ENCODE measurements at regions not wholly inside any gene's neighbourhood (a gene's known extent, or its start where the extent isn't known, plus 50 kb on each side); places are given as distances from the start of the nearest gene placed in this dataset.
"Not testable (repeated sequence)": the region's sequence is repeated elsewhere in the genome, so short reads cannot be mapped to it uniquely, and the experiment has no call there.

- DNase-seq (ENCODE audit: low read depth in 6 of 9, low spot score in 9 of 9): no peak
- H3K27ac ChIP-seq (ENCODE audit: low read depth in 1 of 2, low read length in 1 of 2): no peak overlapping the region
- WGBS: 93% methylated on average over 3 of the region's 3 CpGs
- H3K36me3 ChIP-seq (ENCODE audit: control insufficient read depth in 2 of 2, insufficient read depth in 2 of 2, low read length in 1 of 2): no peaks in the 10 kb centered on the region
- H3K4me3 ChIP-seq (ENCODE audit: low read length in 2 of 2): no peak overlapping the region
- no peaks in the 10 kb centered on the region for H3K9me3 ChIP-seq (ENCODE audit: control insufficient read depth in 2 of 2, insufficient read depth in 1 of 2, low read length in 1 of 2)
- no peaks in the 10 kb centered on the region for H3K4me1 ChIP-seq (ENCODE audit: control insufficient read depth in 2 of 2, insufficient read depth in 2 of 2, low read length in 2 of 2)
- H3K27me3 ChIP-seq (ENCODE audit: control insufficient read depth in 2 of 2, insufficient read depth in 1 of 2, low read length in 1 of 2): no peaks in the 10 kb centered on the region
Measured at GRCh38 chr7:112962815-112963214, 123.8 kb downstream of the GPR85 start.

- H3K4me1 ChIP-seq (ENCODE audit: control insufficient read depth in 2 of 2, insufficient read depth in 2 of 2, low read length in 2 of 2): no peaks in the 10 kb centered on the region
- H3K27ac ChIP-seq (ENCODE audit: low read depth in 1 of 2, low read length in 1 of 2): no peak overlapping the region
- no peak overlapping the region for H3K4me3 ChIP-seq (ENCODE audit: low read length in 2 of 2)
- H3K36me3 ChIP-seq (ENCODE audit: control insufficient read depth in 2 of 2, insufficient read depth in 2 of 2, low read length in 1 of 2): no peaks in the 10 kb centered on the region
- no peaks in the 10 kb centered on the region for H3K9me3 ChIP-seq (ENCODE audit: control insufficient read depth in 2 of 2, insufficient read depth in 1 of 2, low read length in 1 of 2)
- H3K27me3 ChIP-seq (ENCODE audit: control insufficient read depth in 2 of 2, insufficient read depth in 1 of 2, low read length in 1 of 2): no peaks in the 10 kb centered on the region
- no peak for DNase-seq (ENCODE audit: low read depth in 6 of 9, low spot score in 9 of 9)
Measured at GRCh38 chr7:112959276-112959675, 127.4 kb downstream of the GPR85 start.

GRCh38 chr7:112958775-112959174 is 127.9 kb downstream of the GPR85 start:
- H3K27ac ChIP-seq (ENCODE audit: low read depth in 1 of 2, low read length in 1 of 2): no peak overlapping the region
- H3K27me3 ChIP-seq (ENCODE audit: control insufficient read depth in 2 of 2, insufficient read depth in 1 of 2, low read length in 1 of 2): no peaks in the 10 kb centered on the region
- H3K9me3 ChIP-seq (ENCODE audit: control insufficient read depth in 2 of 2, insufficient read depth in 1 of 2, low read length in 1 of 2): no peaks in the 10 kb centered on the region
- DNase-seq (ENCODE audit: low read depth in 6 of 9, low spot score in 9 of 9): no peak
- H3K36me3 ChIP-seq (ENCODE audit: control insufficient read depth in 2 of 2, insufficient read depth in 2 of 2, low read length in 1 of 2): no peaks in the 10 kb centered on the region
- no peaks in the 10 kb centered on the region for H3K4me1 ChIP-seq (ENCODE audit: control insufficient read depth in 2 of 2, insufficient read depth in 2 of 2, low read length in 2 of 2)
- H3K4me3 ChIP-seq (ENCODE audit: low read length in 2 of 2): no peak overlapping the region

- Histone ChIP-seq H3K4me1 (ENCODE audit: control insufficient read depth in 2 of 2, insufficient read depth in 2 of 2, low read length in 2 of 2) (no peaks in the 10 kb centered on the region), H3K27ac (ENCODE audit: low read depth in 1 of 2, low read length in 1 of 2) (no peak overlapping the region), H3K9me3 (ENCODE audit: control insufficient read depth in 2 of 2, insufficient read depth in 1 of 2, low read length in 1 of 2) (no peaks in the 10 kb centered on the region), H3K36me3 (ENCODE audit: control insufficient read depth in 2 of 2, insufficient read depth in 2 of 2, low read length in 1 of 2) (no peaks in the 10 kb centered on the region), H3K4me3 (ENCODE audit: low read length in 2 of 2) (no peak overlapping the region), H3K27me3 (ENCODE audit: control insufficient read depth in 2 of 2, insufficient read depth in 1 of 2, low read length in 1 of 2) (no peaks in the 10 kb centered on the region)
- DNase-seq (ENCODE audit: low read depth in 6 of 9, low spot score in 9 of 9): no peak
Measured at GRCh38 chr7:112957901-112958300, 128.7 kb downstream of the GPR85 start.

- WGBS: 81% methylated on average over 3 of the region's 3 CpGs
- H3K9me3 ChIP-seq (ENCODE audit: control insufficient read depth in 2 of 2, insufficient read depth in 1 of 2, low read length in 1 of 2); H3K27ac ChIP-seq (ENCODE audit: low read depth in 1 of 2, low read length in 1 of 2); H3K27me3 ChIP-seq (ENCODE audit: control insufficient read depth in 2 of 2, insufficient read depth in 1 of 2, low read length in 1 of 2); DNase-seq (ENCODE audit: low read depth in 6 of 9, low spot score in 9 of 9); H3K4me1 ChIP-seq (ENCODE audit: control insufficient read depth in 2 of 2, insufficient read depth in 2 of 2, low read length in 2 of 2); H3K4me3 ChIP-seq (ENCODE audit: low read length in 2 of 2); H3K36me3 ChIP-seq (ENCODE audit: control insufficient read depth in 2 of 2, insufficient read depth in 2 of 2, low read length in 1 of 2): not testable (repeated sequence)
Measured at GRCh38 chr7:112953031-112953430, 133.6 kb downstream of the GPR85 start.

GRCh38 chr7:112951070-112951469 is 135.6 kb downstream of the GPR85 start:
- Histone ChIP-seq H3K27me3 (ENCODE audit: control insufficient read depth in 2 of 2, insufficient read depth in 1 of 2, low read length in 1 of 2) (no peaks in the 10 kb centered on the region), H3K27ac (ENCODE audit: low read depth in 1 of 2, low read length in 1 of 2) (no peak overlapping the region), H3K9me3 (ENCODE audit: control insufficient read depth in 2 of 2, insufficient read depth in 1 of 2, low read length in 1 of 2) (no peaks in the 10 kb centered on the region), H3K4me1 (ENCODE audit: control insufficient read depth in 2 of 2, insufficient read depth in 2 of 2, low read length in 2 of 2) (no peaks in the 10 kb centered on the region), H3K4me3 (ENCODE audit: low read length in 2 of 2) (no peak overlapping the region), H3K36me3 (ENCODE audit: control insufficient read depth in 2 of 2, insufficient read depth in 2 of 2, low read length in 1 of 2) (no peaks in the 10 kb centered on the region)
- no peak for DNase-seq (ENCODE audit: low read depth in 6 of 9, low spot score in 9 of 9)
- 92% methylated on average over 4 of the region's 4 CpGs for WGBS

- not testable (repeated sequence) for H3K4me1 ChIP-seq (ENCODE audit: control insufficient read depth in 2 of 2, insufficient read depth in 2 of 2, low read length in 2 of 2); H3K36me3 ChIP-seq (ENCODE audit: control insufficient read depth in 2 of 2, insufficient read depth in 2 of 2, low read length in 1 of 2); DNase-seq (ENCODE audit: low read depth in 6 of 9, low spot score in 9 of 9); H3K27ac ChIP-seq (ENCODE audit: low read depth in 1 of 2, low read length in 1 of 2); H3K4me3 ChIP-seq (ENCODE audit: low read length in 2 of 2); H3K9me3 ChIP-seq (ENCODE audit: control insufficient read depth in 2 of 2, insufficient read depth in 1 of 2, low read length in 1 of 2); H3K27me3 ChIP-seq (ENCODE audit: control insufficient read depth in 2 of 2, insufficient read depth in 1 of 2, low read length in 1 of 2)
- WGBS: 72% methylated on average over 4 of the region's 4 CpGs
Measured at GRCh38 chr7:112949682-112950081, 136.9 kb downstream of the GPR85 start.

GRCh38 chr7:112946350-112946749 is 140.3 kb downstream of the GPR85 start:
- Histone ChIP-seq H3K4me3 (ENCODE audit: low read length in 2 of 2) (no peak overlapping the region), H3K4me1 (ENCODE audit: control insufficient read depth in 2 of 2, insufficient read depth in 2 of 2, low read length in 2 of 2) (no peaks in the 10 kb centered on the region), H3K27me3 (ENCODE audit: control insufficient read depth in 2 of 2, insufficient read depth in 1 of 2, low read length in 1 of 2) (no peaks in the 10 kb centered on the region), H3K36me3 (ENCODE audit: control insufficient read depth in 2 of 2, insufficient read depth in 2 of 2, low read length in 1 of 2) (no peaks in the 10 kb centered on the region), H3K27ac (ENCODE audit: low read depth in 1 of 2, low read length in 1 of 2) (no peak overlapping the region), H3K9me3 (ENCODE audit: control insufficient read depth in 2 of 2, insufficient read depth in 1 of 2, low read length in 1 of 2) (no peaks in the 10 kb centered on the region)
- over 99% methylated on average over 2 of the region's 2 CpGs for WGBS
- DNase-seq (ENCODE audit: low read depth in 6 of 9, low spot score in 9 of 9): no peak

GRCh38 chr7:112945046-112945445 is 141.6 kb downstream of the GPR85 start:
- no peak overlapping the region for H3K27ac ChIP-seq (ENCODE audit: low read depth in 1 of 2, low read length in 1 of 2)
- H3K27me3 ChIP-seq (ENCODE audit: control insufficient read depth in 2 of 2, insufficient read depth in 1 of 2, low read length in 1 of 2): no peaks in the 10 kb centered on the region
- WGBS: 89% methylated on average over 3 of the region's 3 CpGs
- no peaks in the 10 kb centered on the region for H3K9me3 ChIP-seq (ENCODE audit: control insufficient read depth in 2 of 2, insufficient read depth in 1 of 2, low read length in 1 of 2)
- no peak overlapping the region for H3K4me3 ChIP-seq (ENCODE audit: low read length in 2 of 2)
- no peaks in the 10 kb centered on the region for H3K36me3 ChIP-seq (ENCODE audit: control insufficient read depth in 2 of 2, insufficient read depth in 2 of 2, low read length in 1 of 2)
- H3K4me1 ChIP-seq (ENCODE audit: control insufficient read depth in 2 of 2, insufficient read depth in 2 of 2, low read length in 2 of 2): peaks cover 3 to 6% of the 10 kb centered on the region in 2 donors
- no peak for DNase-seq (ENCODE audit: low read depth in 6 of 9, low spot score in 9 of 9)

GRCh38 chr7:112942981-112943380 is 143.6 kb downstream of the GPR85 start:
- WGBS: 99% methylated on average over 1 of the region's 1 CpG

More at GRCh38 chr7:112942981-112943380, 143.6 kb downstream of the GPR85 start:
- peaks cover 8 to 11% of the 10 kb centered on the region in 2 donors for H3K4me1 ChIP-seq (ENCODE audit: control insufficient read depth in 2 of 2, insufficient read depth in 2 of 2, low read length in 2 of 2)
- H3K4me3 ChIP-seq (ENCODE audit: low read length in 2 of 2): no peak overlapping the region
- no peaks in the 10 kb centered on the region for H3K27me3 ChIP-seq (ENCODE audit: control insufficient read depth in 2 of 2, insufficient read depth in 1 of 2, low read length in 1 of 2)
- H3K36me3 ChIP-seq (ENCODE audit: control insufficient read depth in 2 of 2, insufficient read depth in 2 of 2, low read length in 1 of 2): no peaks in the 10 kb centered on the region
- H3K27ac ChIP-seq (ENCODE audit: low read depth in 1 of 2, low read length in 1 of 2): no peak overlapping the region
- H3K9me3 ChIP-seq (ENCODE audit: control insufficient read depth in 2 of 2, insufficient read depth in 1 of 2, low read length in 1 of 2): no peaks in the 10 kb centered on the region
- DNase-seq (ENCODE audit: low read depth in 6 of 9, low spot score in 9 of 9): no peak
